ENCODE measurements at regions not wholly inside any gene's neighbourhood (a gene's known extent, or its start where the extent isn't known, plus 50 kb on each side); places are given as distances from the start of the nearest gene placed in this dataset.

GRCh38 chr6:156163311-156163710, 613.9 kb upstream of the ARID1B start:
- H3K36me3 ChIP-seq (ENCODE audit: insufficient read depth): no peaks in the 10 kb centered on the region
- no peak overlapping the region for H3K4me3 Mint-ChIP-seq
- no peaks in the 10 kb centered on the region for H3K9me3 Mint-ChIP-seq
- ATAC-seq (no peak), DNase-seq (ENCODE audit: low spot score) (no peak)
- TF ChIP-seq ETS1 (IDR thresholded peaks at IDR 0.05): no peak
- TF ChIP-seq JUNB (IDR thresholded peaks at IDR 0.05; ENCODE audit: unreplicated experiment): no peak
- TF ChIP-seq CTCF (conservative IDR thresholded peaks at IDR 0.05; ENCODE audit: low read depth in 2 of 2): no peak
- TF ChIP-seq NANOG (IDR thresholded peaks at IDR 0.05; ENCODE audit: borderline replicate concordance): no peak
- TF ChIP-seq REST (IDR thresholded peaks at IDR 0.05; ENCODE audit: unreplicated experiment): no peak
- no peak for TF ChIP-seq ZNF331 (CRISPR knock-in tag; IDR thresholded peaks at IDR 0.05; ENCODE audit: low read depth)
- TF ChIP-seq STAT1 (IDR thresholded peaks at IDR 0.05; ENCODE audit: unreplicated experiment): no peak
- no peak for TF ChIP-seq POLR2AphosphoS5 (IDR thresholded peaks at IDR 0.05; ENCODE audit: low read depth)
- no peak for TF ChIP-seq EZH2 (IDR thresholded peaks at IDR 0.05; ENCODE audit: low read depth, unreplicated experiment)
- no peak for TF ChIP-seq CREB1 (CRISPR knock-in tag; IDR thresholded peaks at IDR 0.05; ENCODE audit: low read depth)
- TF ChIP-seq ZNF114 (CRISPR knock-in tag; IDR thresholded peaks at IDR 0.05): no peak
- TF ChIP-seq EZH2phosphoT487 (IDR thresholded peaks at IDR 0.05; ENCODE audit: unreplicated experiment): no peak
- H3K27ac ChIP-seq (ENCODE audit: low read depth): no peak overlapping the region
- no peak overlapping the region for H3K4me2 ChIP-seq
- no peaks in the 10 kb centered on the region for H3F3A ChIP-seq (replicated peaks; ENCODE audit: low read depth)
- H2AFZ ChIP-seq: no peak overlapping the region
- H3K27me3 ChIP-seq (ENCODE audit: insufficient read depth): no peaks in the 10 kb centered on the region
- no peak overlapping the region for H3K4me3 ChIP-seq
- no peaks in the 10 kb centered on the region for H3K27me3 Mint-ChIP-seq (ENCODE audit: insufficient read depth, low read depth, poor library complexity)
- no peaks in the 10 kb centered on the region for H3K4me1 ChIP-seq (ENCODE audit: insufficient read depth)
- H3K79me2 ChIP-seq (replicated peaks; ENCODE audit: insufficient read depth): no peaks in the 10 kb centered on the region
- no peak overlapping the region for H3K27ac Mint-ChIP-seq
- no peaks in the 10 kb centered on the region for H3K36me3 Mint-ChIP-seq (ENCODE audit: low read depth)
- peaks cover 4% of the 10 kb centered on the region; the same call in 1 of the 3 replicates for H3K4me1 Mint-ChIP-seq
- H3K9me2 ChIP-seq (ENCODE audit: insufficient read depth): peaks cover 7% of the 10 kb centered on the region; the same call in 1 of the 2 replicates
- no peaks in the 10 kb centered on the region for H4K20me1 ChIP-seq (replicated peaks; ENCODE audit: insufficient read depth)

Data from GM23338 (cell line).